NCI-H2107 (cell line): ENCODE measurements at regions not wholly inside any gene's neighbourhood (a gene's known extent, or its start where the extent isn't known, plus 50 kb on each side); places are given as distances from the start of the nearest gene placed in this dataset.

ENCODE experiments used
- DNase-seq: peaks from one replicate; lab custom pipeline; 2025; lab: John Stamatoyannopoulos, UW

DNA sequence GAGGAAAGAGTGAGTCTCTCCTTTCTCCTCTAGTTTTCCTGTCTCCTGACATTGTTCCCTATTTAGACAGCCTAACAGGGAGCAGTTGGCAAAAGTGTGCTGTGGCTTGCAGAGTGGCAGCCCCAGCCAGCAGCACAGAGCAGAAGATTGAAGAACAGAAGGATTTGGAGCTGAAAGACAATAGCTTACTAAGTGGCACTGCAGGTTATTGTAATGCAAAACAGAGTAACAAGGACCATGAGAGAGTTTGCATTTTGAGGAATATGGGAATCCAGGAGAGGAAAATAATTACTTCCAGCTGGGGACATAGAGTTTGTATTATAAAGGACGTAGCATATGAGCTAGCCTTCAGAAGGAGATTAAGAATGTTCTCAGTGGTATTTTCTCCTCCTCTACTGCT is 342.4 kb downstream of the AKAIN1 start:
- DNase-seq: no peak

DNA sequence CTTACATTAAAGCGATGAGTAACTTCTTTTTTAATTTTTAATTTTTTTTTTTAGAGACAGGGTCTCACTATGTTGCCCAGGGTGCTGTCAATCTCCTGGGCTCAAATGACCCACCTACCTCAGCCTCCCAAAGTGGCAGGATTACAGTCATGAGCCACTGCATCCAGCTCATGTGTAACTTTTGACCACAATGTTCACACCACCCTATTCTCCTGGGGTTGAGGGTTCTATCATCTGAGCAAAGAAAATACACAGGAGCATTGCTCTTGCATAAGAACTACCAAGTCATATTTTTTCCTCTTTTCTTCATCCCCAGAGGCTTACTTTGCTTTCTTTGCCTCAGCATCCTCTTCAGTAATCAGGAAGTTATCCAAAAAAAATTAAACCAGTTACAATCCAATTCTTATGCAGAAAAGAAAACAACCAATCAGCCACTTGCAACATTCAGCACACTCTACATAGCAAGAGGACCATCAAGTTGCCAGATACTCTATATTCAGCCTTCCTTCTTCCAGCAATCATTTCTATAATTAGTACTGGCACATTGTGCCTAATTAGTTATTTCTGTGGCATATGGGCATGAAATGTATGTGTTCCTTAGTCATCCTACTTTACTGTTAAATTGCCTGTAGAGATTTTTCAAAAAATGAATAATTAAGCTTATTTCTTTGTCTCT is 345.6 kb downstream of the AKAIN1 start:
- DNase-seq: no peak

DNA sequence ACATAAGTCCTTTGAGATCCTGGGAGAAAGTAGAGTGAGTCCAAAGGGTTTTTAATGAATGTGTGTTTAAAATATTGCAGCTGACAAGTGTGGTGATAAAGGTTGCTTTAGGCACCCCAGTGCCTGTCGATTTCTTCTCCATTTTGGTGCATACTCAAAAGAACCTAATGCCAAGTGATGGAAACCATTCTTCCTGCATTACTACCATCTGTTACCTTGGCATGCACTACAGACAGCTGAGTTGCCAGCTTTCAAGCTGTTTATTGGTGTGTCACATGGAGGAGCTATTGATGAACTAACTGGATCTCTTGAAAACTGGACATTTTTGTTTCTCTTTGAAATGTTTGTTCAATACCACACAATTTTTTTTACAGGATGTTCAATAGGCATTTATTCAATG is 350.0 kb downstream of the AKAIN1 start:
- DNase-seq: no peak

DNA sequence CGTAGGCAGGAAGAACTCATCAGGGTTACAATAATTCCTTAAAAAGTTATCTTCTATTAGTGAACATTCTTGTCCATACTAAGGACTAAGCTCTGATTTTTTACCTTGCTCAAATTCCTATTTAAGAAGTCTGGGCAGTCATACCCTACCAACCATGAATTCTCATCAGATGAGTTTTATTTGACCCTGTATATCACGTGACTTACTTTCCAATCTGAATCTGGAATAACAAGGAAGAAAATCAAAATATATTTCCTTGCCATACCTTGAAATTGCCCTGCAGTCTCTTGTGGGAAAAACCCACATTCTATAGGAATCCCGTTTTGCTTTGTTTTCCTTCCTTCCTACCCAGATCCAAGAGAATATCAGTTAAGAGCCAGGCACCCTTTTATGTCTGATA is 352.7 kb downstream of the AKAIN1 start:
- no peak for DNase-seq

DNA sequence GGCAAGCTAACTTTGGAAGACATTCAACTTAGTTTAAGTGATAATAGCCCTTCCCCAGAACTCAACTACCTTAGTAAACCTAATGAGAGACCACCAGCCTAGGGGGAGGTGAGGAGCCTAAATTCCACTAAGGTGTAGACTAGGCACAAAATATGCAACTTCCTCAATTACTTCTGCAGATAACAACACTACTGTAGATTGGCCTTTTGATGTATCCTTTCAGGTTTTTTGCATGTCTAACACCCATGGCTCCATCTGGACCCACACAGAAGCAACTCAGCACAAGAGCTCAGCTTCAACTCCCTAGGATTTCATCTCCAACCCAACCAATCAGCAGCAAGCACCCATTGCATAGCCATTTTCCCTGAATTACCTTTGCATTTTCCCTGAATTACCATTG is 353.3 kb downstream of the AKAIN1 start:
- DNase-seq: no peak

DNA sequence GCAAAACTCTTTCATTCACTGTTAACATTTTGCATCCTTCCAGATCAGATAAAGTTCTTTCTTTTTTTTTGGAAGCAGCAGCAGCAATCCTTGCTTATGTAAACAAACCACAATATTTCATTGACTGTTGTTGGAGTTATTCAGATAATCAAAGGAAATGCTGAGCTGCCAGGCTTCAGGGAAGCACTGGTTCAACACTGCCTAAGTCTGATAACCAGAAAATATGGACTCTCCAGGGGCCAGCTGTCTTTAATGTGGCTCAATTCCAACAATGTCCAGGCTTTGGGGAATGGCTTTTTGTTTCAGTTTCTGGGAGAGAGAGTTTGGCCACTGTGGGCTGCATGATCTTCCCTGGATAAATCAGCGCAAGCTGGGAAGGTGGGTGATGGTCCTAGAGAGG is 354.3 kb downstream of the AKAIN1 start:
- no peak for DNase-seq

DNA sequence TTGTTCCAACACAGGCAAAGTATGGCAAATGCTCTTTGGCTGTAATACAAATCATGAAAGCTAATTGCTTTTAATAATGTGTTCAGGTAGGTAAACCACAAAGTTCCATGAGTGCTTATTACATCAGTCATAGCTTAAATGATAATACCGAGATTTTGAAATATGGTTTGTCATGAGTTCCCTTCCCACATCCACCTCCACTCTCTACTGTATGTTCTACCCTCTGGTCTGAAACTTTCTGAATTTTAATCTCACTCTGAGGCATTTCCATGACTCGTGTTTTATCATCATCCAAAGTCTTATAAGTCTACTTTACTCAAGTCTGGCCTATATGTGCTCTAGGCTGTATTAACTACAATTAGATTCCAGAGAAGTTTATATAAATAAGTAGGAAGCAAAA is 354.8 kb downstream of the AKAIN1 start:
- DNase-seq: no peak

DNA sequence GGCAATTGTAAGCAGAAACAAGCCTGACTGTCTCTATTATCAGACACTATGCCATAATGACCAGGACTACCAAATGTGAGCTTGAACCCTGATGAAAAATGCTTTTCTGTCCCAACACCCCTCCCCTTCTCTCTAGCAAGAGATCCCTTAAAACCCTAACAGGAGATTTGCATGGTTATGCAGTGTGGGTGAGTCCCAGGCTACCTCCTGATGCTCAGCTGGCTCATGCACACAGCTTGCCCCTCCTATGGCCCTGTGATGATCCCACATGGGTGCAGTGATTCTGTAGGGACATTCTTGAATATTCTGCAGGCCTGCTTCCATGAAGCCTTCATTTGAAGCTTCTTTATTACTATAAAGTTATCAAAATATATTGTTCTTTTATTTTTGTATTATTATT is 357.4 kb downstream of the AKAIN1 start:
- DNase-seq: no peak

DNA sequence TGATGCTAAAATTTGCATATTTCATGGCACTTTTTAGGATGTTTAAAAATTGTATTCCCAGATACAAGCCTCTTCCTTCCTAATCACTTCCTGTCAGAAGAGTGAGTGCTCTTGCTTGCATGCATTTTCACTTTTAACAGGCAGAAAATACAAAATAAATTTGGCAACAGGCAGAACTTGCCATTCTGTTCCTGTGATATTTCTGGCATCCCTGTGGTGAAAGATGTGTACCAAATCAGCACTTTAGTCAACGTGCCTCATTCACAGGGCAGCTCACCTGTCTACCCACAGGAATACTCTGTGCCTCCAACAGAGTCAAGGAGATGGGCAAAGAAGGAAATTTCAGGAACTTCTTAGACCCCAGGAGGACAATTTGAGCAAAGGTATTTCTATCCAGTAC is 360.9 kb downstream of the AKAIN1 start:
- no peak for DNase-seq

DNA sequence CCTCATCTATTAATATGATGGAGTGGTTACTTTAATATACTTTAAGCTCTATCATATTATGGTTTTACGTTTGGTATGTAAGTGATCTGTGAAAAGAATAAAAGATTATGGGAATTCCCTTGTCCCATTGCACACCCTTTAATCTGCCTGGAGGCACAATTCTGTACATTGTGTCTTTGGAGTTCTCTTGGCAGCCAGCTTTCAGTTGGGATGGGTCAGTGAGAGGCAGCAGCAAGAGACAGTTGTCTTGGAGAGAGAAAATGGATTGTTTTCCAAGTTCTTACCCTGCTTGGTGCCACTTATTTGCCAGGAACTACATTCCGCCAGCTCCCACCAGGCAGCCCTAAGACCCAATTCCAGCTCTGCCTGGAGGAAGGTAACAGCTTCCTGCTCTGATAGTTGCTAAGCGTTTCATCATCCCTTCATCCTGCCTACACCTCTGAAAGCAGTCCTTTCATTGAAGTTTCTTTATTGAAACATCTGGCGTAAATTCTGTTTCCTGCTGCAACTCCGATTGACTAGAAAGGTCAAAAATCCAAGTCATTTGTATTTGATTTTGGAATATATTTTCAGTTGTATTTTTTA is 365.2 kb downstream of the AKAIN1 start:
- no peak for DNase-seq

DNA sequence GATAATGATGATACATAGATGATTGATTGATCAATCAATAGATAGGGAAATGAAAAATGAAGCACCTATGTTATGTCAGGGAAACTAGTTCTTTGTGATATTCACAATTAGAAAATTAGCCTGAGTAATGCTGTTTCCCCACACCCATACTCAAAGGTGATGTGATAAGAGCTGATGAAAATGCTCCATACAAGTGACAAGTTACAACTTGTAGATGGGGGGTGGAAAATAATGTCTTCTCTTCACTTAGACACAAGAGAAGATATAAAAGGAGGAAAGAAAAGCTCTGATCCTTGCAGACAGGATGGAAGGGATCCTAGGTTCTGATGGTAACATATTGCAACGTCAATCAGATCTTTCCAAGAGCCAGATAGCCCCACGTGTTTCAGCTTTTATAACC is 365.9 kb downstream of the AKAIN1 start:
- no peak for DNase-seq

DNA sequence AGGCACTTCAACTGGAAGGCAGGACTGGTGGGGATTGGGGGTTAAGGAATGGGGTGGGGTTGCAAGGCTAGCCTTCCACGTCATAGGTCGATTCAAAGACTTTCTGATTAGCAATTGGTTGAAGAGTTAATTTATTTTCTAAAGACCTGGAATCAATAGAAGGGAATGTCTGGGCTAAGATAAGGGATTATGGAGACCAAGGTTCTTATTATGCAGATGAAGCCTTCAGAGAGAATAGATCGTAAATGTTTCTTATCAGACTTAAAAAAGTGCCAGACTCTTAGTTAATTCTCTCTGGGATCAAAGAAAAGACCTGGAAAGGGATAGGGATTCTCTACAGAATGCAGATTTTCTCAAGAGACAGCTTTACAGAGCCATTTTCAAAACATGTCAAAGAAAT is 368.0 kb upstream of the DLGAP1 start:
- no peak for DNase-seq

DNA sequence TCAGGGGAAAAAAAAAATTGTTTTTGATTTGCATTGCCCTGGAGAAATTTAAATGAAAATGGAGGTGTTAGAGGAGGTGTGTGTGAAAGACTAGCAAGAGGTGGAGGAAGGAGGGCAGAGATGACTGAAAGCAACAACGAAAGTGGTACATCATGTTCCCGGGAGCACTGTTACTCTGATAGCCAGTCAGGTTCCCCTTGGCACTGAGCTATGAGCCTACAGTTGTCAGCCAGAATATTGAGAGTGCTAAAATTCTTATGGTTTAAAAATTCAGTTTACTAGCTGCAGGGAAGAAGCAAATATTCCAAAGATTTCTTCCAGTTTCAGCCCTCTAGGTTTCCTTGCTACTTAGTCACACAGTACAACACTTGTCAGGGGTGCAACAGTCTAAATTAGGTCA is 366.7 kb upstream of the DLGAP1 start:
- no peak for DNase-seq

DNA sequence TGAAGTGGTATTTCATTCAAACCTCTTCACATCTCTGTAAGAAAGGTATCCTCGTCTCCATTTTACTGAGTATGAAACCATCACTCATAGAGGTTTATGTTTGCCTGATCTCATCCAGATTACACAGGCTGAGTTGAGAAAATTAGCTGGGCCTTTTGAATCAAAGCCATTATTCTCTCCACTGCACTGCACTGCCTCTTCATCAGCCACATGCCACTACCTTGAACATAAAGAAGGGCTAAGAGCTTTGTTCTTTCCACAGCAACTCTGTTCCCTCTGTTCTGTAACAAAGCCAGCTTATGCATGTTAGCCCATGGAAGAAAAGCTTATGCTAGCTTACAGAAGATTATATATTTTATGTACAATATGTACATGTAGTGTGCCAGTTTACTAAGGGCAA is 362.6 kb upstream of the DLGAP1 start:
- no peak for DNase-seq

DNA sequence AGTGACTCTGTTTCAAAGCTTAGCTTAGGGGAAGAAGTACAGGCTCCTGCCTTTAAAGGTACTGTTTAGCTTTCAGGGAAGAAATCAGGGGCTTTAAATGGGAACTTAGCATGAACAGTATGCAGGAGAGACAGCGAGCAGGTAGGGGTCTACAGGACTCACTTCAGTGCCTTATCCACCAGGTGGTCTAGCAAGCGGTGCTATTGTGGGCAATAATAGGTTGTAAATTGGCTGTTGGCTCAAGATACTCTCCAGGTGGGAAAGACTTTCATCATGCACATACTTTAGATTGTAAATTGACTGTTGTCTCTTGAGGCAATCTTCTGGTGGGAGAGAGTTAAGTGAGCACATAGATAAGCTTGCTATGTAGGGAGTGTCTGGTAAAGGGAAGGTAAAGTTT is 358.6 kb upstream of the DLGAP1 start:
- no peak for DNase-seq

DNA sequence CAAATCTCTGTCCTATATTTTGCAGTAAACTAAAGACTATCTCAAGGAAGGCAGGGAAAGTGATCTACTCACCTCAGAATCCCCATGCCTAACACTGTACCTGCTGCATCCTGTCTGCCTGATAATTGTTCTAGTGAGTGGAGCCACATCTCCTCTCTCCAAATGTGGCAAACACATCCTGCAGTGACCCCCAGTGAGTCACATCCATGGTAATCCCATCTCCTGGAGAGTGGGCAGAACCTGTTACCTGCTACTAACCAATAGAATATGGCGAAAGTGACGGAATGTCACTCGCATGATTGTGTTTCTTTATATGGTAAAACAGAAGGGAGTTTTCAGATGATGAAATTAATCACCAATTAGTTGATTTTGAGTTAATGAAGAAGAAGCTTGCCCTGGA is 353.8 kb upstream of the DLGAP1 start:
- DNase-seq: no peak

DNA sequence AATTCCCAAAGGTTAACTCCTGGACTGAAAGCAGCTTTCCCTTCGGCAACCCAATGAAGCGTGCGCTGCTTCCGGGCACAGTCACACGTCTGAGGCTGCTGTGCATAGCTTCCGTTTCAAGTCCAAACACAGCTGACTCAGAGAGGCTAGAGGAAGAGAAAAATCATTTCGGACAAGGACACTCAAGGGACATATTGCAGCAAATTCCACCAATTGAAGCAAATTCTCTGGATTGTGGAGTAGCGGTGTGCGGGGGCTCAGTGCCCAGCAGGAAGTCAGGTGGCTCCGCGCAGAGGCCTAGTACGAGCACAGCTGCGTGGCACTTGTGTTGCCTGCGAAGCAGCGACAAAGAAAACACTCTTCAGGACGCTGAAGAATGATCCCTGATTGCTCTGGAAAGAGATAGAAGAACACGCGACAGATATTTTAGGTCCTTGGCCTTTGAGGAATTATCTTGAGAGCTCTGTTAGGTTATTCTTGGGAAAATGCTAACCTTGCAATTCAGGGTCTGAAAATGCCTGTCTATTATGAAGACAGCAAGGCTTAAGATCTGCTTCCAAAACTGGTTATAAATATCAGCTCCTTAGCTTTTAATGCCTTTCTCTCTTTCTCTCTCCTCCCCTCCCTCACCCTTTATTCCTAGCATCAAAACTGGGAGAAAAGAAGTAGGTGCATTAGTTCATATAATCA is 352.6 kb upstream of the DLGAP1 start:
- no peak for DNase-seq

DNA sequence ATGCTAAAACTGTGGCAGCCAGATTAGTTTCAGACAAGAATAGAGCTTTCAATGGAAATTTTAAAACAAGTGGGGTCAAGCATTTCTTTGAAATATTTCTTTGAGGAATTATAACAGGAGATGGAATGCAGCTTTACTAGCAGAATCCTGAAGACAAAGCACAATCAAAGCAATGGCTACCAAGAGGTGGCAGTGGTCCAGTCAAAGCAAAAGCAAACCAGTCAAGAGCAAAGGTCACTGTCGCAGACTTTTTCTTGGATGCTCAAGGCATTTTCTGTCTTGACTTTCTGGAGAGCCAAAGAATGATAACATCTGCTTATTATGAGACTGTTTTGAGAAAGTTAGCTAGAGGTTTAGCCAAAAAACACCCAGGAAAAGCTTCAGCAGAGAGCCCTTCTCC is 351.2 kb upstream of the DLGAP1 start:
- DNase-seq: no peak

DNA sequence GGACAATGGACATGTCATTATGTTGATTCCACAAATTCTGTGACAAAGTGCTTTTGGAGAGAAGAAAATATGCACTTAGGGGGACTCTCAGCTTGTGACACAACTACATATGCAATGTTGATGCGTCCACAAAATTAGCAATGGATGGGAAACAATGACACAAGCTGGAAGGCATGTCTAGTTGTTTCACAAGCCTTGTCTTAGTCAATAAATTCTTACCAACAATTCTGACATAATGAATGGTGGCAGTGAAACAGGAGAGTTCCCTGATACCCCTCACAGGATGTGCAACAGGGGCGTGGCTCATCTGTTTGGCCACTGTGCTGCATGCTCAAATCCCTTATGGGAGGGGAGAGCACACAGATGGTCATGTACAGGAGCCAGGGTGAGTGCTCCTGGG is 347.2 kb upstream of the DLGAP1 start:
- DNase-seq: no peak

DNA sequence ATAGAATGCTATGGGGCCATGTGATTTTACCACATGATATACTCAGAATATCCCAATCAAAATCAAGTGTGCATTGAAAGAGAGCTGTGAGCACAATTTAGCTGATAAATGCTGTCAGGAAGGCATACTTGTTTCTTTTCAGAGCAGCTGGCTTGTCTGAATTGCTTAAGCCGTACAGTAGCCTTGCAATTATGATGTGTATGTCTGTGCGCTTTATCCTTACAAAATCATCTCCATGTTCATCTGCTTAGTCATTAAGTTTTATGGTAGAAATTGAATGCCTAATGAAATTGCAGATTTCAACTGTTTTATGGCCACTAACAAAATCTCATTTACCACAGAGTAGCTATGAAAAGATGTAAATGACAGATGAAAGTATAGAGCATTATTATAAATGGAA is 346.0 kb upstream of the DLGAP1 start:
- no peak for DNase-seq

DNA sequence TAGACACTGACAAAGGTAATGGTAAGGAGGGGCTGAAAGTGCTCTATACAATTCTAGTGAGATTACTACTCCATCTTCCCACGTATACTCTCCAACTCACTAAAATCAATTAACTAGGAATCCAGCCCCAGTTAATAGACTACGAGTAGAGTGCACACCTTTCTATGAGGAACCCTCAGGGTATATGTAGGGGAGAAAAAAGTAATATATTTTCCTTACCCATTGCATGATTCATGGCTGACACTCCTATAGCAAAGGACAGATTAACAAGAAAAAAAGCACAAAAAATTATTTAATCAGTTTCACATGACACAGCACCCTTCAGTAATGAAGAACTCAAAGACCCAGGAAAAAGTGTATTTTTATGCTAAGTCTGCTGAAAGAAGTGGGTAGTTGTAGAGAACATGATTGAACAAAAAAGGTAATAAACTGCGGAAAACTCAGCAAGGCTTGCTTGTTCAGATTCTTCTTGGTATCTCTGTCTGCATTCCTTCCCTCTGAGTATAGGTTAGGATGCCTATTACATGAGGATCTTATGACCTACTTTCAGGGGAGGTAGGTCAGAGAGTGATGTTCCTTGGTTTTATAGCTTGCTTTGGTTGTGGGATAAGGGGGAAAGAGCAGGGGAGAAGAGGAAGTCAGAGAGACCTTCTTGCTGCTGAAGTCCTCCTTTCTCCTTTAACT is 342.0 kb upstream of the DLGAP1 start:
- DNase-seq: no peak

DNA sequence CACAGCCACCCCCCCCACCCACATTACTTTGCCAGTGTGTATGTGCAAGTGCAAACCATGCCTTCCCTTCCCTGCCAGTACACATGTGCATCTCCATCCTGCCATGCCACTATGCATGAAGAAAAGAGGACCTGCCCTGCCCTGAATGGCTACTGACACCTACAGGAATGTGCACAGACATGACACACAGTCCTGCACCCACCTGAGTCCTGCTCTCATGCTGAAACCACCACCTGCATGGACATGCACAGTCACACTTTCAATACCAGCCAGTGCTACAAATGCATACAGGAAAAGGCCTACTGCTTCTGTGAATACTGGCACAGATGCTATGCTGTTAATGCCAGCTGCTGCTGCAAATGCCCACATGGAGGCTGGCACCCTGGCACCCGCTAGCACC is 334.4 kb upstream of the DLGAP1 start:
- DNase-seq: no peak

DNA sequence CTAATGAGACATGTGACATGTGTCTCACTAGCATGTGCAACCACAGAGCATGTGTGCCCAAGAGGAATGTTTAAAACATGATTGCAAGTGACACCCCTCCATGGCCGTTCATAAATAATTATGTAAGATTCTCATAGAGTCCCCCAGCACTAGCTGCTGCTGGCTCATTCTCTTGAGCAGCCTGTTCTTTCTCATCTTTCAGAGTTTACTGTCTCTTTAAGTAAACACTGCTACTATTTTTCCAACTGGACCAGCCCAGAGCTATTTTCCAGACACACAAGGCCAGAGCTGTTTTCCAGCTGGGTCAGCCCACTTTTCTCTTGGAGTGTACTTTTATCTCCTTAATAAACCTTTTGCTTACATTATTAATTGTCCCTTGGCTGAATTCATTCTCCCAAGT is 326.8 kb upstream of the DLGAP1 start:
- DNase-seq: no peak
